ENCODE measurements at regions not wholly inside any gene's neighbourhood (a gene's known extent, or its start where the extent isn't known, plus 50 kb on each side); places are given as distances from the start of the nearest gene placed in this dataset.

DNA sequence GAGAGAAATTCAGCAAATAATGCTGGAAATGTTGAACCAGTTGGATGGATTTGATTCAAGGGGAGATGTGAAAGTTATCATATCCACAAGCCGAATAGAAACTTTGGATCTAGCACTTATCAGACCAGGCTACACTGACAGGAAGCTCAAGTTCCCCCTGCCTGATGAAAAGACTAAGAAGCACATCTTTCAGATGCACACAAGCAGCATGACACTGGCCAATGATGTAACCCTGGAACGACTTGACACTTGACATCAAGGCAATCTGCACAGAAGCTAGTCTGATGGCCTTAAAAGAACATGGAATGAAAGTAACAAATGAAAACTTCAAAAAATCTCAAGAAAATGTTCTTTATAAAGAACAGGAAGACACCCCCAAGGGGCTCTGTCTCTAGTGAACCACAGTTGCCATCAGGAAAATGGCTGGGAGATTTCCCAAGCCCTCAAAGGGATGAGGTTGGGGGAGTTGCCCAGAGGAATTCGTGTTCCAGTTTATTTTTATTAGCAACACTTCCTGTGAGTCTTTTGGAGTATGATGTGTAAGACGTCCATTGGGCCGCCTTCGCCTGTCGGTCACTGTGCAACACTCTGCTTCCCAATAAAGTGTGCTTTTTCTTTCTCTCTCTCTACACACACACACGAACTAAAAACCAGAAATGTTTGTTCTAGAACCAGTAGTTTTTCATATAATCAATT lies 200.0 kb downstream of the HIBADH start:
- Histone ChIP-seq H3K79me2 (ENCODE audit: low read length) (no peaks in the 10 kb centered on the region), H3K4me2 (ENCODE audit: low read depth, low read length) (no peak overlapping the region), H3F3A (ENCODE audit: insufficient read depth, low read length) (no peaks in the 10 kb centered on the region), H3K4me3 (ENCODE audit: low read length) (no peak overlapping the region), H3K4me1 (ENCODE audit: low read length) (no peaks in the 10 kb centered on the region), H2AFZ (ENCODE audit: low read length) (no peak overlapping the region), H3K9me3 (replicated peaks; ENCODE audit: insufficient read depth, low read length) (no peaks in the 10 kb centered on the region), H3K9me2 (replicated peaks; ENCODE audit: insufficient read depth, low read length) (no peaks in the 10 kb centered on the region), H3K27me3 (replicated peaks; ENCODE audit: insufficient read depth, low read length) (no peaks in the 10 kb centered on the region), H4K20me1 (ENCODE audit: insufficient read depth, low read length) (no peaks in the 10 kb centered on the region), H3K9ac (ENCODE audit: low read length) (no peak overlapping the region), H3K27ac (ENCODE audit: low read length) (no peak overlapping the region), H3K36me3 (replicated peaks; ENCODE audit: insufficient read depth, low read length) (no peaks in the 10 kb centered on the region)
- DNase-seq = no peak
- TF ChIP-seq EZH2 (optimal IDR thresholded peaks at IDR 0.05; ENCODE audit: low read depth, low read length) = no peak
- TF ChIP-seq, protein P1, sequence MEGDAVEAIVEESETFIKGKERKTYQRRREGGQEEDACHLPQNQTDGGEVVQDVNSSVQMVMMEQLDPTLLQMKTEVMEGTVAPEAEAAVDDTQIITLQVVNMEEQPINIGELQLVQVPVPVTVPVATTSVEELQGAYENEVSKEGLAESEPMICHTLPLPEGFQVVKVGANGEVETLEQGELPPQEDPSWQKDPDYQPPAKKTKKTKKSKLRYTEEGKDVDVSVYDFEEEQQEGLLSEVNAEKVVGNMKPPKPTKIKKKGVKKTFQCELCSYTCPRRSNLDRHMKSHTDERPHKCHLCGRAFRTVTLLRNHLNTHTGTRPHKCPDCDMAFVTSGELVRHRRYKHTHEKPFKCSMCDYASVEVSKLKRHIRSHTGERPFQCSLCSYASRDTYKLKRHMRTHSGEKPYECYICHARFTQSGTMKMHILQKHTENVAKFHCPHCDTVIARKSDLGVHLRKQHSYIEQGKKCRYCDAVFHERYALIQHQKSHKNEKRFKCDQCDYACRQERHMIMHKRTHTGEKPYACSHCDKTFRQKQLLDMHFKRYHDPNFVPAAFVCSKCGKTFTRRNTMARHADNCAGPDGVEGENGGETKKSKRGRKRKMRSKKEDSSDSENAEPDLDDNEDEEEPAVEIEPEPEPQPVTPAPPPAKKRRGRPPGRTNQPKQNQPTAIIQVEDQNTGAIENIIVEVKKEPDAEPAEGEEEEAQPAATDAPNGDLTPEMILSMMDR (IDR thresholded peaks at IDR 0.05; ENCODE audit: low read length) = no peak

DNA sequence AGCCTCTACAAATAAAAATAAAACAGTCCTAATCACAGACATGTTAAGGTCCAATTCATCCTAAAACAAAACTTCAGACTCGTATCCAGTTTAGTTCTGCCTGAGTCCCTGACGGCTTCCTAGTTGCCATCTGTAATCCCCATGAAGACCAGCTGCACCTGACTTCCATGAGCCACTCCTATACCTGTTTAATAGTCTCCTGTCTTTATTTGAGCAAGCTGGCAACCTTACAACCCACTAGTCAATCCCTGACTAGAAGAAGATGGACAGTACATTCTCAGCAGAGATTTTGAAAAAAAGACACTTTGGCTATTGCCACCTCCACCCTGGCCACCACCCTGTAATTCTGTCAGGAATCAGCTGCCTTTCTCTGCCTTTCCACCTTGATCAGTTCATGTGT lies 197.7 kb downstream of the HIBADH start:
- Histone ChIP-seq H3K4me1 (ENCODE audit: low read length) (no peaks in the 10 kb centered on the region), H3K79me2 (ENCODE audit: low read length) (no peaks in the 10 kb centered on the region), H3F3A (ENCODE audit: insufficient read depth, low read length) (no peaks in the 10 kb centered on the region), H3K27ac (ENCODE audit: low read length) (no peak overlapping the region), H3K9me2 (replicated peaks; ENCODE audit: insufficient read depth, low read length) (no peaks in the 10 kb centered on the region), H3K9me3 (replicated peaks; ENCODE audit: insufficient read depth, low read length) (no peaks in the 10 kb centered on the region), H2AFZ (ENCODE audit: low read length) (no peak overlapping the region), H3K36me3 (replicated peaks; ENCODE audit: insufficient read depth, low read length) (no peaks in the 10 kb centered on the region), H4K20me1 (ENCODE audit: insufficient read depth, low read length) (no peaks in the 10 kb centered on the region), H3K4me3 (ENCODE audit: low read length) (no peak overlapping the region), H3K9ac (ENCODE audit: low read length) (no peak overlapping the region), H3K27me3 (replicated peaks; ENCODE audit: insufficient read depth, low read length) (no peaks in the 10 kb centered on the region), H3K4me2 (ENCODE audit: low read depth, low read length) (no peak overlapping the region)
- DNase-seq = no peak
- TF ChIP-seq, protein P1 (IDR thresholded peaks at IDR 0.05; ENCODE audit: low read length) = no peak
- TF ChIP-seq EZH2phosphoT487 (IDR thresholded peaks at IDR 0.05; ENCODE audit: low read length) = no peak
- TF ChIP-seq EZH2 (optimal IDR thresholded peaks at IDR 0.05; ENCODE audit: low read depth, low read length) = no peak

DNA sequence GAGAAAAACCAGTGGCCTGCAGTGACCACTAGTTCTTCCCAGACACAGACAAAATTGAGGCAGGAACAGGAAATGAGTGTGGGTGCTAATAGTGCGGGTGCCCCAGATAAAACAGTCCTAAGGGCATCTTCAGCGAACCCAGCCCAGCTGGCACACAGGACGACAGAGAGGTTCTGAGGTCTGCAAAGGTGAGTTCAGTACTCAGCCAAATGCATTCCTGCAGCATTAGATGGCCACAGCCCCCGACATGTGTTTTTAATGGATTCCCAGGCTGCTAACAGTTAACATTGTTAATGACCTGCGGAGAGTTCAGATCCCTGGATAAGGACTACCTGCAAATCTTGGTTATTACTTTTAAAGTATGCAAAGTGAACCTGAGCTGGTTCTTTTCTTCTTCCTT lies 196.0 kb downstream of the HIBADH start:
- Histone ChIP-seq H3K9ac (ENCODE audit: low read length) (no peak overlapping the region), H3K79me2 (ENCODE audit: low read length) (no peaks in the 10 kb centered on the region), H3K4me1 (ENCODE audit: low read length) (no peaks in the 10 kb centered on the region), H3F3A (ENCODE audit: insufficient read depth, low read length) (no peaks in the 10 kb centered on the region), H3K9me3 (replicated peaks; ENCODE audit: insufficient read depth, low read length) (no peaks in the 10 kb centered on the region), H4K20me1 (ENCODE audit: insufficient read depth, low read length) (no peaks in the 10 kb centered on the region), H3K4me3 (ENCODE audit: low read length) (no peak overlapping the region), H3K4me2 (ENCODE audit: low read depth, low read length) (no peak overlapping the region), H3K27me3 (replicated peaks; ENCODE audit: insufficient read depth, low read length) (no peaks in the 10 kb centered on the region), H3K27ac (ENCODE audit: low read length) (no peak overlapping the region), H2AFZ (ENCODE audit: low read length) (no peak overlapping the region), H3K36me3 (replicated peaks; ENCODE audit: insufficient read depth, low read length) (no peaks in the 10 kb centered on the region), H3K9me2 (replicated peaks; ENCODE audit: insufficient read depth, low read length) (no peaks in the 10 kb centered on the region)
- TF ChIP-seq EZH2 (optimal IDR thresholded peaks at IDR 0.05; ENCODE audit: low read depth, low read length) (no peak), EZH2phosphoT487 (IDR thresholded peaks at IDR 0.05; ENCODE audit: low read length) (no peak)
- TF ChIP-seq, protein P1 (IDR thresholded peaks at IDR 0.05; ENCODE audit: low read length) = no peak
- no peak for DNase-seq

Data from MM.1S (cell line).